Activated T-helper 1 cell treated with Interleukin-2 at 50 U/mL for 16 hours (primary cell): ENCODE measurements at regions not wholly inside any gene's neighbourhood (a gene's known extent, or its start where the extent isn't known, plus 50 kb on each side); places are given as distances from the start of the nearest gene placed in this dataset.
"Not testable (repeated sequence)": the region's sequence is repeated elsewhere in the genome, so short reads cannot be mapped to it uniquely, and the experiment has no call there.

ENCODE experiments used
- DNase-seq: peaks from one replicate; pipeline ENCODE4 v3.0.0-alpha.2; 2020; ENCODE audit warnings: low read depth

DNA sequence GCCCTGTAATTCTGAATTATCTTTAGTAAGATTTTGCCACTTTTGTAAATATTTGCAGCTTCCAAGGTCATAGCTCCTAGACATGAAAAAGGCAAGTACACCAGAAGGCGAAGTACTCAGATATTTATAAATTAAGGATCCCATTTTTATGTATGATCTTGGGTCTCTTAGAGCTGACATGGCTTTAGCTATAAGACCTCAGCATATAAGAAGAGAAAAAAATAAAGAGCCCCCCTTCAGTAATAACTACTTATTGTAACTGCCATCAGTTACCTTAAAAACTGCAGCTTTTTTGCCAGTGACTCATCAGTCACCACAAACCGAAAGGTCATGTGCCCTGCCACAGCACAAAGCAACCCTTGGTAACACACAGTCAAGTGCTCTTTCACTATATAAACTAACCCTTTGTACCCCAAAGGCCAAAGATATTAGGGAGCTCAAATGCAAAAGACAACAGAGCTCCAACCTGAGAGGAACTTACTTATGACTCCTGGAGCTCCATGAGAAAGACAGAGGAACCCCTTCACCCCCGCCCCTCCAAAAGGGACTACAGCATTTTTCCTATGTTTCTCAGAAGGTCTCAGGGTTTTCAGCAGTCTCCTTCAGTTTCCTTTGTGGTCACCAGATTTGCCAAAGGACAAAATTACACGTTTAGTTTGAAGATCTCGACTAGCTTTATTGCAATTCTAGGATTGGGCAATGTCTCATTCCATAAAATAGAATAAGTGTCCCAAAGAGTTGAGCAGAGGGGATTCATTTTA is 219.8 kb upstream of the DUSP10 start:
- no peak for DNase-seq

- not testable (repeated sequence) for DNase-seq
Observed at GRCh38 chr1:221958161-221958562, 216.3 kb upstream of the DUSP10 start.

DNA sequence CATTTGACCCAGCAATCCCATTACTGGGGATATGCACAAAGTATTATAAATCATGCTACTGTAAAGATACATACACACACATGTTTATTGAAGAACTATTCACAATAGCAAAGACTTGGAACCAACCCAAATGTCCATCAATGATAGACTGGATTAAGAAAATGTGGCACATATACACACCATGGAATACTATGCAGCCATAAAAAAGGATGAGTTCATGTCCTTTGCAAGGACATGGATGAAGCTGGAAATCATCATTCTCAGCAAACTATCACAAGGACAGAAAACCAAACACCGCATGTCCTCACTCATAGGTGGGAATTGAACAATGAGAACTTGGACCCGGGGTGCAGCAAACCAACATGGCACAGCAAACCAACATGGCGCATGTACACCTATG is 215.5 kb upstream of the DUSP10 start:
- DNase-seq: not testable (repeated sequence)

- no peak for DNase-seq
Observed at GRCh38 chr1:221949996-221950395, 208.1 kb upstream of the DUSP10 start.

DNA sequence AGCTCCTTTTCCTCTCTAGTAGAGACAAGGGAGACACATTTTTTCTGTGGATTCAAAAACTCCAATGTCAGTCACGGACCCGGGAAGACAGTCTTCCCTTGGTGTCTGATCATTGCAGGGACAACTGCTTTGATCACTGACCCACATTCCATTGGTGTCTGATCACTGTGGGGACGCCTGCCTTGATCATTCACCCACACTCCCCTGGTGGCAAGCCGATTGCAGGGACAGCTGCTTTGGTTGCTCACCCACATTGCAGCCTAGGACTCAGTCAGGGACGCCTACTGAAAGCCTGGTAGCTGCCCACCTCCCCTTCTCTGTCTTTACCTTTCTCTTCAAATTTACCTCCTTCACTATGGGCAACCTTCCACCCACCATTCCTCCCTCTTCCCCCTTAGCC is 206.6 kb upstream of the DUSP10 start:
- DNase-seq: no peak

DNA sequence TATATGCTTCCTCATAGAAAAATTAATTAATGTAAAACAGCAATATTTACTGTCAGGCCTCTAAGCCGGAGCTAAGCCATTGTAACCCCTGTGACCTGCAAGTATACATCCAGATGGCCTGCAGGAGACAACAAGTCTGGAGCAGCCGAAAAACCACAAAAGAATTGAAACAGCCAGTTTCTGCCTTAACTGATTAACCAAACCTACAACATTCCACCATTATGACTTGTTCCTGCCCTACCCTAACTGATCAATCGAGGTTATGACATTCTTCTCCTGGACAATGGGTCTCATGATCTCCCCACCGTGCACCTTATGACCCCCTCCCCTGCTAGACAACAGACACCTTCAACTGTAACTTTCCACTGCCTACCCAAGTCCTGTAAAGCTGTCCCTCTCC is 205.8 kb upstream of the DUSP10 start:
- DNase-seq: no peak

GRCh38 chr1:221946768-221947167 is 204.9 kb upstream of the DUSP10 start:
- no peak for DNase-seq

GRCh38 chr1:221945669-221946068 is 203.8 kb upstream of the DUSP10 start:
- DNase-seq: no peak

DNA sequence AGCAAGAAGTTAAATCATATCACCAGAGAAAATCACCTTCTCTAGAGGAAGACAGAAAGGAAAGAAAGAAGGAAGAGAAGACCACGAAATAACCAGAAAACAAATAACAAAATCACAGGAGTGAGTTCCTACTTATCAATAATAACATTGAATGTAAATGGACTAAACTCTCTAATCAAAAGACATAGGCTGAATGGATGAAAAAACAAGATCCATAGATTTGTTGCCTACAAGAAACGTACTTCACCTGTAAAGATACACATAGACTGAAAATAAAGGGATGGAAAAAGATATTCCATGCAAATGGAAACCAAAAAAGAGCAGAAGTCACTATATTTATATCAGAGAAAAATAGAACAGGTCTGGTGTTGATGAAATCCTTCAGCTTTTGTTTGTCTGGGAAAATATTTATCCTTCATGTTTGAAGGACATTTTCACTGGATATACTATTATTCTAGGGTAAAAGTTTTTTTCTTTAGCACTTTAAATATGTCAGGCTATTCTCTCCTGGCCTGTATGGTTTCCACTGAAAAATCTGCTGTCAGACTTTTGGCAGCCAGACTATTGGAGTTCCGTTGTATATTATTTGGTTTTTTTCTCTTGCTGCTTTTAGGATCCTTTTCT is 202.5 kb upstream of the DUSP10 start:
- DNase-seq: no peak

GRCh38 chr1:221940631-221941030 is 198.7 kb upstream of the DUSP10 start:
- DNase-seq: no peak

DNA sequence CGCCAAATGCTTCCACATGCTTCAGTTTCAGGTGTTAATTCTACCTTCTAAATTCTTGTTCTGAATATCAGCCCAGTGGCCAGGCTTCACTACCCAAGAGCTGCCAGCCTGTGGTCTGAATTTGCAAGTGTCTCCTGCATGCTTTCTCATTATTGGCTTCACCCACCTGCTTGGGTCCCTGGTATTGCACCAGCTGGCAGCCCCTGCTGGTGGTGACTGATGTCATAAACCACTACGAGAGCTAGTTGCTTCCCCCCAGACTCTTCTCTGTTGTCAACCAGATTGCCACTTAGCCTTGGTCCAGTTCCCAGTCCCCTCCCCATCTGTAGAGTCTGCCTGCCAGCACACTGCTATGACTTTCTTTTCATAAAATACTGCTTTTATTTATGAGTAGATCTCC is 197.7 kb upstream of the DUSP10 start:
- DNase-seq: no peak

- DNase-seq: no peak
Observed at GRCh38 chr1:221937155-221937953, 195.5 kb upstream of the DUSP10 start.

GRCh38 chr1:221933814-221934213 is 191.9 kb upstream of the DUSP10 start:
- no peak for DNase-seq

DNA sequence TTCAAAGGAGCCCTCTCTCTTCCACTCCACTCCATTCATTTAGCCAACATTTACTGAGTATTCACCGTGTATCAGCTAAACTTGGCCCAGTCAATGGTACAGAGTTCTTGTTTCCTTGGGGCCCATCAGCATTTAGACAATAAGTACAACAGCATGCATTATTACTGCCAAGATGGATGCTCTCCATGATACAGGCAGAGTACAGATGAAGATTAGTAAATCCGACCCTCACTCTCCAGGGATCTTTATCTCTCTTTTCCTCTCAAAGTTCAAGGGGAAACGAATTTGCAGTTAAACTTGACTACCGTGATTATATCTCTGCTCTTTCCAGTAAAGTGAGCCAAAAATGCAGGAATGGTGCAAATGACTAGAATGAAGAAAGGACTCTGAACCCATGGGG is 184.6 kb upstream of the DUSP10 start:
- DNase-seq: no peak

- DNase-seq: no peak
Observed at GRCh38 chr1:221925947-221926346, 184.1 kb upstream of the DUSP10 start.

- no peak for DNase-seq
Observed at GRCh38 chr1:221923929-221924598, 182.2 kb upstream of the DUSP10 start.

DNA sequence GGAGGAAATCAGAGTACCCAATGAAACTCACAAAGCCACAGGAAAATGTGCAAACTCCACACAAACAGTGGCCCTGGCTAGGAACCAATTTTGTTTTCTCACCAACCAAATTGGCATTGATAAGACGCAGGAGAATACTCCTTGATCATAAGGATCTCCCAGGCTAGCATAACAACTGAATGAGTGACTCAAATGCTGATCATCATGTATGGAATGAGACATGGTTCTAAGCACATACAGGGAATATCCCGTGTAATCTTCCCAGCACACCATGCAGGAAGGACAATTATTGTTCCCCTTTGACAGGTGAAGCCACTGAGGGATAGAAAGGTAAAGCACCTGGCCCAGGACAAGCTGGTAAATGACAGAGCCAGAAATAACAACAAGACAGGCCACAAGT is 180.0 kb upstream of the DUSP10 start:
- no peak for DNase-seq

DNA sequence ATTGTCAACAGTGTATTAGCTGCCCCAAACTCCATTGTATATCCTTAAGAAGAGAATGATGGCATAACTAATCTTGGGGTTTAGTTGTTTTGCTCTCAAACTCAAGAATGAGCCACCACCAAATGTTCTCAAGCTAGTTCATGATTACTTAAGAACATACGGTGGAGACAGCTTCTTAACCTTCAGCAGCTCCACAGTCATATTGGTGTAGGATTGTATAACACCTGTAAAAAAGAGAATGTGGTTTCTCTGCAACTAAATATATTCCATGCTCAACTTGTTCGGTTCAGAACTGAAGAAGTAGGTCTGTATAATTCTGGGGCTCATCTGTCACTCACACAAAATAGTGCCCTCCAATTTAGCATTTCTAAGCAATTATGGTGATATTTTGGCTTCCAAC is 177.9 kb upstream of the DUSP10 start:
- DNase-seq: no peak

DNA sequence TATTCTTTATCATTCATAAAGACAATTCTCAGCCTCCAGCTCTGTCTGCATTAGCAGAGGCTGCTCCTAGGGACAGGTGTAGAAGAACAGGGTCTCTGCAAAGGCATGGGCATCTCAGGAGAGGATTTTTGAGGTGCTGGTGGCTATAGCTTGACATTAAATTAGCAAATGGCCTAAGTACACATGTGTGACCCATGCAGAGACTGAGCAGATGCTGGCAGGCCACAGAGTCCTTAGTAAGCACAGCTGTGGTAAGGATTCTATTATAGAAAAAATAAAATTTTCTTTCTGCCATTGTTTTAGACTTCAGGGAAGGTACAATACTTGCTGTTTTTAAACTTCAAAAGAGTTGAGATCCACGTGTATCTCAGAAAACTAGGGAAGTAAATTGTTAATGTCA is 177.5 kb upstream of the DUSP10 start:
- DNase-seq: no peak

GRCh38 chr1:221916176-221916575 is 174.3 kb upstream of the DUSP10 start:
- DNase-seq: no peak

- no peak for DNase-seq
Observed at GRCh38 chr1:221915764-221916163, 173.9 kb upstream of the DUSP10 start.

DNA sequence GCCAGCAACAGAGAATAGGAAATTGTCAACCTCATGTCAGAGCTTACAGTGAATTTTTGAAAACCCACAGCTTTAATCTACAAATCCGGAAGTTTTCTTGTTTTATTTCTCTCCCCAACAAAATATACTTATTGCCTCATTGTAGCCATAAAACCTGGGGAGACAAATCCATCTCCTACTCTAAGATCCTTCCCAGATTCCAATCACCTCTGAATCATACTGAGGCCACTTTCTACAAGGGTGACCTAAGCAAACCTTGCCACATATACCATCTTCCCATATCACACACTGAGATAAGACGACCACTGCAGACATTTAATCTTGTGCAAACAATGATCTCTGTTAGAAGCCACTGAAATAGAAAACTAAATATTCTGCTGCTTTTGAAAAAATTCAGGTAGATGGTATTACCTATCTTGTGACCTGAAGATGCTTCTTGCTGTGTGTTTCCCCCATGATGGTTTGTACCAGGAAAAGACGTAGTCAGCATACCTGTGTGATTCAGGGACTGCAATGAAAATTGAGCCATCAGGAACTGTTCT is 171.5 kb upstream of the DUSP10 start:
- DNase-seq: no peak
